ENCODE measurements at regions not wholly inside any gene's neighbourhood (a gene's known extent, or its start where the extent isn't known, plus 50 kb on each side); places are given as distances from the start of the nearest gene placed in this dataset.
"Not testable (repeated sequence)": the region's sequence is repeated elsewhere in the genome, so short reads cannot be mapped to it uniquely, and the experiment has no call there.

- H3K4me2 ChIP-seq (ENCODE audit: control insufficient read depth, insufficient read depth); H3K27ac ChIP-seq (ENCODE audit: control insufficient read depth, insufficient read depth); H3K4me3 ChIP-seq; ATAC-seq; POLR2A ChIA-PET; H3K27me3 ChIP-seq (replicated peaks in 1 of 2; ENCODE audit: control insufficient read depth in 2 of 2, insufficient read depth in 2 of 2, low read length in 1 of 2); intact Hi-C loops (cut with micrococcal nuclease; ENCODE audit: unreplicated experiment); SMC1A ChIA-PET (ENCODE audit: uncharacterized antibody, unreplicated experiment); in situ Hi-C loops (cut with MboI); FAIRE-seq; H3K9ac ChIP-seq (ENCODE audit: control insufficient read depth, insufficient read depth, low read length); H4K20me1 ChIP-seq (ENCODE audit: control insufficient read depth, insufficient read depth); DNase-seq (ENCODE audit: low read depth, low spot score); H3K4me1 ChIP-seq (ENCODE audit: control insufficient read depth, insufficient read depth, low read length); H3K79me2 ChIP-seq (ENCODE audit: control insufficient read depth, insufficient read depth, low read length); H3K36me3 ChIP-seq (ENCODE audit: control insufficient read depth in 2 of 2, insufficient read depth in 2 of 2, low read length in 1 of 2); BruUV-seq (replicated peaks); H2AFZ ChIP-seq (ENCODE audit: control insufficient read depth, low read depth, low read length); H3K9me3 ChIP-seq (replicated peaks; ENCODE audit: control insufficient read depth, insufficient read depth, low read length); CTCF ChIA-PET; RAD21 ChIA-PET (ENCODE audit: unreplicated experiment): not testable (repeated sequence)
- WGBS (ENCODE audit: insufficient coverage, insufficient replicate concordance, low lambda C conversion rate, missing lambda C conversion rate): no CpG with 5 or more reads among the region's 8 CpGs
Observed at GRCh38 chr15:21015171-21015570, 149.1 kb upstream of the POTEB2 start.

- in situ Hi-C loops (cut with MboI); intact Hi-C loops (cut with micrococcal nuclease; ENCODE audit: unreplicated experiment); SMC1A ChIA-PET (ENCODE audit: uncharacterized antibody, unreplicated experiment); DNase-seq (ENCODE audit: low read depth, low spot score); ATAC-seq; H3K4me2 ChIP-seq (ENCODE audit: control insufficient read depth, insufficient read depth); H3K9me3 ChIP-seq (replicated peaks; ENCODE audit: control insufficient read depth, insufficient read depth, low read length); CTCF ChIA-PET; H3K27me3 ChIP-seq (replicated peaks in 1 of 2; ENCODE audit: control insufficient read depth in 2 of 2, insufficient read depth in 2 of 2, low read length in 1 of 2); POLR2A ChIA-PET; H3K79me2 ChIP-seq (ENCODE audit: control insufficient read depth, insufficient read depth, low read length); RAD21 ChIA-PET (ENCODE audit: unreplicated experiment); H3K4me3 ChIP-seq; H3K9ac ChIP-seq (ENCODE audit: control insufficient read depth, insufficient read depth, low read length); H3K27ac ChIP-seq (ENCODE audit: control insufficient read depth, insufficient read depth); H3K36me3 ChIP-seq (ENCODE audit: control insufficient read depth in 2 of 2, insufficient read depth in 2 of 2, low read length in 1 of 2); FAIRE-seq; H4K20me1 ChIP-seq (ENCODE audit: control insufficient read depth, insufficient read depth); H2AFZ ChIP-seq (ENCODE audit: control insufficient read depth, low read depth, low read length); H3K4me1 ChIP-seq (ENCODE audit: control insufficient read depth, insufficient read depth, low read length); BruUV-seq (replicated peaks): not testable (repeated sequence)
- WGBS (ENCODE audit: insufficient coverage, insufficient replicate concordance, low lambda C conversion rate, missing lambda C conversion rate): 0% methylated on average over 2 of the region's 9 CpGs
Observed at GRCh38 chr15:21013308-21013707, 147.2 kb upstream of the POTEB2 start.

- H3K4me1 ChIP-seq (ENCODE audit: control insufficient read depth, insufficient read depth, low read length); ATAC-seq; RAD21 ChIA-PET (ENCODE audit: unreplicated experiment); H3K9me3 ChIP-seq (replicated peaks; ENCODE audit: control insufficient read depth, insufficient read depth, low read length); H3K4me3 ChIP-seq; POLR2A ChIA-PET; H3K9ac ChIP-seq (ENCODE audit: control insufficient read depth, insufficient read depth, low read length); intact Hi-C loops (cut with micrococcal nuclease; ENCODE audit: unreplicated experiment); FAIRE-seq; H3K36me3 ChIP-seq (ENCODE audit: control insufficient read depth in 2 of 2, insufficient read depth in 2 of 2, low read length in 1 of 2); BruUV-seq (replicated peaks); H3K27me3 ChIP-seq (replicated peaks in 1 of 2; ENCODE audit: control insufficient read depth in 2 of 2, insufficient read depth in 2 of 2, low read length in 1 of 2); SMC1A ChIA-PET (ENCODE audit: uncharacterized antibody, unreplicated experiment); H3K79me2 ChIP-seq (ENCODE audit: control insufficient read depth, insufficient read depth, low read length); H2AFZ ChIP-seq (ENCODE audit: control insufficient read depth, low read depth, low read length); H4K20me1 ChIP-seq (ENCODE audit: control insufficient read depth, insufficient read depth); DNase-seq (ENCODE audit: low read depth, low spot score); in situ Hi-C loops (cut with MboI); H3K27ac ChIP-seq (ENCODE audit: control insufficient read depth, insufficient read depth); H3K4me2 ChIP-seq (ENCODE audit: control insufficient read depth, insufficient read depth); CTCF ChIA-PET: not testable (repeated sequence)
- WGBS (ENCODE audit: insufficient coverage, insufficient replicate concordance, low lambda C conversion rate, missing lambda C conversion rate): no CpG with 5 or more reads among the region's 7 CpGs
Observed at GRCh38 chr15:21009651-21010050, 143.5 kb upstream of the POTEB2 start.

- BruUV-seq (replicated peaks); H3K36me3 ChIP-seq (ENCODE audit: control insufficient read depth in 2 of 2, insufficient read depth in 2 of 2, low read length in 1 of 2); DNase-seq (ENCODE audit: low read depth, low spot score); H2AFZ ChIP-seq (ENCODE audit: control insufficient read depth, low read depth, low read length); intact Hi-C loops (cut with micrococcal nuclease; ENCODE audit: unreplicated experiment); H3K9ac ChIP-seq (ENCODE audit: control insufficient read depth, insufficient read depth, low read length); H3K4me2 ChIP-seq (ENCODE audit: control insufficient read depth, insufficient read depth); H3K4me1 ChIP-seq (ENCODE audit: control insufficient read depth, insufficient read depth, low read length); ATAC-seq; H3K4me3 ChIP-seq; SMC1A ChIA-PET (ENCODE audit: uncharacterized antibody, unreplicated experiment); CTCF ChIA-PET; POLR2A ChIA-PET; H3K79me2 ChIP-seq (ENCODE audit: control insufficient read depth, insufficient read depth, low read length); H4K20me1 ChIP-seq (ENCODE audit: control insufficient read depth, insufficient read depth); H3K9me3 ChIP-seq (replicated peaks; ENCODE audit: control insufficient read depth, insufficient read depth, low read length); in situ Hi-C loops (cut with MboI); H3K27ac ChIP-seq (ENCODE audit: control insufficient read depth, insufficient read depth); FAIRE-seq; H3K27me3 ChIP-seq (replicated peaks in 1 of 2; ENCODE audit: control insufficient read depth in 2 of 2, insufficient read depth in 2 of 2, low read length in 1 of 2); RAD21 ChIA-PET (ENCODE audit: unreplicated experiment): not testable (repeated sequence)
- WGBS (ENCODE audit: insufficient coverage, insufficient replicate concordance, low lambda C conversion rate, missing lambda C conversion rate): no CpG with 5 or more reads among the region's 1 CpG
Observed at GRCh38 chr15:21003459-21003858, 137.3 kb upstream of the POTEB2 start.
